ENCODE measurements at regions not wholly inside any gene's neighbourhood (a gene's known extent, or its start where the extent isn't known, plus 50 kb on each side); places are given as distances from the start of the nearest gene placed in this dataset.

GRCh38 chrX:68910731-68911428 lies 82.1 kb downstream of the EFNB1 start:
- H3K4me1 ChIP-seq (ENCODE audit: control insufficient read depth, extremely low read depth, insufficient read depth, low read length): no peaks in the 10 kb centered on the region
- no peaks in the 10 kb centered on the region for H3K36me3 ChIP-seq (ENCODE audit: control insufficient read depth, insufficient read depth, low read length)
- H3K9me3 ChIP-seq (ENCODE audit: control insufficient read depth, insufficient read depth, low read depth, low read length): no peaks in the 10 kb centered on the region
- H2AFZ ChIP-seq (ENCODE audit: low read length): no peak overlapping the region
- H3K27ac ChIP-seq (ENCODE audit: insufficient read depth, low read length): no peak overlapping the region
- no peak overlapping the region for H3K4me3 ChIP-seq (replicated peaks in 1 of 4; ENCODE audit: control extremely low read depth in 1 of 4, insufficient read depth in 1 of 4, low read depth in 3 of 4, low read length in 4 of 4)
- no peak for DNase-seq (ENCODE audit: low read depth in 2 of 2)
- no peaks in the 10 kb centered on the region for H4K20me1 ChIP-seq (ENCODE audit: control insufficient read depth, extremely low read depth, insufficient read depth, low read length)
- H3K27me3 ChIP-seq (ENCODE audit: control insufficient read depth, insufficient read depth, low read length): no peaks in the 10 kb centered on the region
- H3K79me2 ChIP-seq (ENCODE audit: control insufficient read depth, insufficient read depth, low read length): no peaks in the 10 kb centered on the region
- TF ChIP-seq CTCF (conservative IDR thresholded peaks at IDR 0.05 in 1 of 2, IDR thresholded peaks at IDR 0.05 in 1 of 2; ENCODE audit: low read depth in 1 of 2, low read length in 2 of 2) (no peak), EZH2 (IDR thresholded peaks at IDR 0.05; ENCODE audit: low read length, missing control alignments) (no peak)
- no peak overlapping the region for H3K9ac ChIP-seq (ENCODE audit: insufficient read depth, low read length)
- no peak overlapping the region for H3K4me2 ChIP-seq (ENCODE audit: extremely low read depth, insufficient read depth, low read length)

- no peaks in the 10 kb centered on the region for H3K27me3 ChIP-seq (ENCODE audit: control insufficient read depth, insufficient read depth, low read length)
- H3K4me2 ChIP-seq (ENCODE audit: extremely low read depth, insufficient read depth, low read length): no peak overlapping the region
- no peak overlapping the region for H2AFZ ChIP-seq (ENCODE audit: low read length)
- DNase-seq (ENCODE audit: low read depth in 2 of 2): no peak
- H3K4me1 ChIP-seq (ENCODE audit: control insufficient read depth, extremely low read depth, insufficient read depth, low read length): no peaks in the 10 kb centered on the region
- H3K36me3 ChIP-seq (ENCODE audit: control insufficient read depth, insufficient read depth, low read length): no peaks in the 10 kb centered on the region
- H3K4me3 ChIP-seq (replicated peaks in 1 of 4; ENCODE audit: control extremely low read depth in 1 of 4, insufficient read depth in 1 of 4, low read depth in 3 of 4, low read length in 4 of 4): no peak overlapping the region
- H3K27ac ChIP-seq (ENCODE audit: insufficient read depth, low read length): no peak overlapping the region
- no peak overlapping the region for H3K9ac ChIP-seq (ENCODE audit: insufficient read depth, low read length)
- H3K9me3 ChIP-seq (ENCODE audit: control insufficient read depth, insufficient read depth, low read depth, low read length): no peaks in the 10 kb centered on the region
- TF ChIP-seq CTCF (conservative IDR thresholded peaks at IDR 0.05 in 1 of 2, IDR thresholded peaks at IDR 0.05 in 1 of 2; ENCODE audit: low read depth in 1 of 2, low read length in 2 of 2) (no peak), EZH2 (IDR thresholded peaks at IDR 0.05; ENCODE audit: low read length, missing control alignments) (no peak)
- H4K20me1 ChIP-seq (ENCODE audit: control insufficient read depth, extremely low read depth, insufficient read depth, low read length): no peaks in the 10 kb centered on the region
- H3K79me2 ChIP-seq (ENCODE audit: control insufficient read depth, insufficient read depth, low read length): no peaks in the 10 kb centered on the region
Observed at GRCh38 chrX:68909945-68910344, 81.1 kb downstream of the EFNB1 start.

- Histone ChIP-seq H3K4me3 (replicated peaks in 1 of 4; ENCODE audit: control extremely low read depth in 1 of 4, insufficient read depth in 1 of 4, low read depth in 3 of 4, low read length in 4 of 4) (no peak overlapping the region), H3K36me3 (ENCODE audit: control insufficient read depth, insufficient read depth, low read length) (no peaks in the 10 kb centered on the region), H4K20me1 (ENCODE audit: control insufficient read depth, extremely low read depth, insufficient read depth, low read length) (no peaks in the 10 kb centered on the region), H3K79me2 (ENCODE audit: control insufficient read depth, insufficient read depth, low read length) (no peaks in the 10 kb centered on the region), H3K9ac (ENCODE audit: insufficient read depth, low read length) (no peak overlapping the region), H3K27me3 (ENCODE audit: control insufficient read depth, insufficient read depth, low read length) (no peaks in the 10 kb centered on the region), H3K9me3 (ENCODE audit: control insufficient read depth, insufficient read depth, low read depth, low read length) (no peaks in the 10 kb centered on the region), H2AFZ (ENCODE audit: low read length) (no peak overlapping the region), H3K27ac (ENCODE audit: insufficient read depth, low read length) (no peak overlapping the region), H3K4me2 (ENCODE audit: extremely low read depth, insufficient read depth, low read length) (no peak overlapping the region), H3K4me1 (ENCODE audit: control insufficient read depth, extremely low read depth, insufficient read depth, low read length) (no peaks in the 10 kb centered on the region)
- DNase-seq (ENCODE audit: low read depth in 2 of 2): no peak
- TF ChIP-seq EZH2 (IDR thresholded peaks at IDR 0.05; ENCODE audit: low read length, missing control alignments) (no peak), CTCF (conservative IDR thresholded peaks at IDR 0.05 in 1 of 2, IDR thresholded peaks at IDR 0.05 in 1 of 2; ENCODE audit: low read depth in 1 of 2, low read length in 2 of 2) (no peak)
Observed at GRCh38 chrX:68908071-68908470, 79.2 kb downstream of the EFNB1 start.
